K562 (cell line): ENCODE measurements at regions not wholly inside any gene's neighbourhood (a gene's known extent, or its start where the extent isn't known, plus 50 kb on each side); places are given as distances from the start of the nearest gene placed in this dataset.

Source experiments
- ATF7 ChIP-seq: fragments of 450-650 bp; IDR thresholded peaks from 2 replicates; pipeline ENCODE4 v1.7.1; 2014; ENCODE audit warnings: mild to moderate bottlenecking, moderate library complexity
- MYBL2 ChIP-seq, 2 experiments: fragments of 450-650 bp in 1 of 2; sonication (generic) in 1 of 2; formaldehyde crosslinking in 1 of 2; IDR thresholded peaks; 2 replicates each; pipeline versions ENCODE4 v1.6.1 to v1.8.1; 2017 to 2022; ENCODE audit warnings: borderline replicate concordance in 1 of 2, inconsistent platforms in 1 of 2, low read depth in 1 of 2, mild to moderate bottlenecking in 1 of 2, missing genetic modification reagents in 1 of 2, moderate library complexity in 1 of 2
- NEUROD1 ChIP-seq: fragments of 150-350 bp; IDR thresholded peaks from 2 replicates; pipeline ENCODE4 v1.6.1; 2014; ENCODE audit warnings: borderline replicate concordance, low read length, low read depth; ENCODE audit not compliant: partially characterized antibody
- POLR2A ChIP-seq: fragments of 450-650 bp; conservative IDR thresholded peaks from 2 replicates; pipeline ENCODE4 v1.6.1; 2016
- TAF1 ChIP-seq: IDR thresholded peaks from 2 replicates; pipeline ENCODE4 v1.6.1; 2011; ENCODE audit warnings: mild to moderate bottlenecking, low read length, moderate library complexity; ENCODE audit not compliant: insufficient read depth, control insufficient read depth, severe bottlenecking; ENCODE audit errors: extremely low read depth
- TCF7 ChIP-seq: sonication (generic); IDR thresholded peaks from 2 replicates; pipeline ENCODE4 v1.6.1; 2016; ENCODE audit warnings: antibody characterized with exemption, borderline replicate concordance
- TCF7L2 ChIP-seq: fragments of 150-350 bp; IDR thresholded peaks from 2 replicates; pipeline ENCODE4 v1.6.1; 2016; ENCODE audit warnings: low read depth, mild to moderate bottlenecking, low read length, moderate library complexity
- ZNF239 ChIP-seq: fragments of 250-450 bp; sonication (Bioruptor Pico); IDR thresholded peaks from 2 replicates; pipeline ENCODE4 v1.4.0; 2020; ENCODE audit warnings: mild to moderate bottlenecking
- ZNF445 ChIP-seq: fragments of 250-450 bp; sonication (Bioruptor Pico); IDR thresholded peaks from 2 replicates; pipeline ENCODE4 v1.4.0; 2020; ENCODE audit warnings: low read depth, mild to moderate bottlenecking, moderate library complexity
- TF ChIP-seq, protein P1 (sequence below), 3 experiments: IDR thresholded peaks in 2 of 3; conservative IDR thresholded peaks in 1 of 3; 2 replicates each; pipeline ENCODE4 v1.5.1; 2011 to 2012; ENCODE audit warnings: low read length in 3 of 3, mild to moderate bottlenecking in 3 of 3, control low read depth in 2 of 3, improper control_type of control experiment in 1 of 3, inconsistent platforms in 1 of 3, low read depth in 1 of 3, mixed read lengths in 1 of 3, moderate library complexity in 1 of 3; ENCODE audit not compliant: insufficient read depth in 2 of 3
- TF ChIP-seq, protein P2 (sequence below): fragments of 450-650 bp; formaldehyde crosslinking; IDR thresholded peaks from 2 replicates; pipeline ENCODE4 v1.4.0; 2022; ENCODE audit warnings: missing genetic modification characterization

DNA sequence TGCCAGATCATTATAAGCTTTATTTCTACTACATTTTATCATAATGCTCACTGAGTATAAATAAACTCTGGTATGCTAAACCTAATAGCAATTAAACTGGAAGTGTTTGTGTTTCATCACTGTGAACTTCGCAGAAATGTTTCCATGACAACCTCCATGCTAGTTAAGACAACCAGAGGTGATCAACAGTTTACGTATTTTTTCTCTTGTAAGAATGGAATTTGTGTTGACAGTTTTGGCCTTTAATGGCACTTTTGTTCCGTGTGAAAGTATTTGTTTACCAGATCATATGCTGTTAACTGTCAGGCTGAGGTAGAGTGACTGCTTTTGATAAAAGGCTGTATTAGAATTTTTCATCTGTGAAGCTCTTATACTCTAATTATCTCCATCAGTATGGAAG, 212.1 kb upstream of the PPP1R3A start:
- TF ChIP-seq, protein P1, sequence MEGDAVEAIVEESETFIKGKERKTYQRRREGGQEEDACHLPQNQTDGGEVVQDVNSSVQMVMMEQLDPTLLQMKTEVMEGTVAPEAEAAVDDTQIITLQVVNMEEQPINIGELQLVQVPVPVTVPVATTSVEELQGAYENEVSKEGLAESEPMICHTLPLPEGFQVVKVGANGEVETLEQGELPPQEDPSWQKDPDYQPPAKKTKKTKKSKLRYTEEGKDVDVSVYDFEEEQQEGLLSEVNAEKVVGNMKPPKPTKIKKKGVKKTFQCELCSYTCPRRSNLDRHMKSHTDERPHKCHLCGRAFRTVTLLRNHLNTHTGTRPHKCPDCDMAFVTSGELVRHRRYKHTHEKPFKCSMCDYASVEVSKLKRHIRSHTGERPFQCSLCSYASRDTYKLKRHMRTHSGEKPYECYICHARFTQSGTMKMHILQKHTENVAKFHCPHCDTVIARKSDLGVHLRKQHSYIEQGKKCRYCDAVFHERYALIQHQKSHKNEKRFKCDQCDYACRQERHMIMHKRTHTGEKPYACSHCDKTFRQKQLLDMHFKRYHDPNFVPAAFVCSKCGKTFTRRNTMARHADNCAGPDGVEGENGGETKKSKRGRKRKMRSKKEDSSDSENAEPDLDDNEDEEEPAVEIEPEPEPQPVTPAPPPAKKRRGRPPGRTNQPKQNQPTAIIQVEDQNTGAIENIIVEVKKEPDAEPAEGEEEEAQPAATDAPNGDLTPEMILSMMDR (IDR thresholded peaks at IDR 0.05 in 2 of 3, conservative IDR thresholded peaks at IDR 0.05 in 1 of 3; ENCODE audit: insufficient read depth in 2 of 3, low read depth in 1 of 3, low read length in 3 of 3), result no peak
- TF ChIP-seq NEUROD1 (no peak), ZNF445 (CRISPR knock-in tag) (no peak), ZNF239 (no peak), ATF7 (no peak), TCF7 (no peak), TAF1 (no peak), MYBL2 (IDR thresholded peaks at IDR 0.05; ENCODE audit: low read depth) (no peak), MYBL2 (CRISPR knock-in tag; IDR thresholded peaks at IDR 0.05; ENCODE audit: borderline replicate concordance) (no peak), TCF7L2 (no peak), POLR2A (no peak)
- TF ChIP-seq, protein P2, sequence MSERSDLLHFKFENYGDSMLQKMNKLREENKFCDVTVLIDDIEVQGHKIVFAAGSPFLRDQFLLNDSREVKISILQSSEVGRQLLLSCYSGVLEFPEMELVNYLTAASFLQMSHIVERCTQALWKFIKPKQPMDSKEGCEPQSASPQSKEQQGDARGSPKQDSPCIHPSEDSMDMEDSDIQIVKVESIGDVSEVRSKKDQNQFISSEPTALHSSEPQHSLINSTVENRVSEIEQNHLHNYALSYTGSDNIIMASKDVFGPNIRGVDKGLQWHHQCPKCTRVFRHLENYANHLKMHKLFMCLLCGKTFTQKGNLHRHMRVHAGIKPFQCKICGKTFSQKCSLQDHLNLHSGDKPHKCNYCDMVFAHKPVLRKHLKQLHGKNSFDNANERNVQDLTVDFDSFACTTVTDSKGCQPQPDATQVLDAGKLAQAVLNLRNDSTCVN (CRISPR knock-in tag), result no peak
